Renal pelvis (tissue), 1 donor: ENCODE measurements at regions not wholly inside any gene's neighbourhood (a gene's known extent, or its start where the extent isn't known, plus 50 kb on each side); places are given as distances from the start of the nearest gene placed in this dataset.

Experiments used
- DNase-seq: peaks from one replicate; pipeline ENCODE4 v3.0.0-alpha.2; 2013

DNA sequence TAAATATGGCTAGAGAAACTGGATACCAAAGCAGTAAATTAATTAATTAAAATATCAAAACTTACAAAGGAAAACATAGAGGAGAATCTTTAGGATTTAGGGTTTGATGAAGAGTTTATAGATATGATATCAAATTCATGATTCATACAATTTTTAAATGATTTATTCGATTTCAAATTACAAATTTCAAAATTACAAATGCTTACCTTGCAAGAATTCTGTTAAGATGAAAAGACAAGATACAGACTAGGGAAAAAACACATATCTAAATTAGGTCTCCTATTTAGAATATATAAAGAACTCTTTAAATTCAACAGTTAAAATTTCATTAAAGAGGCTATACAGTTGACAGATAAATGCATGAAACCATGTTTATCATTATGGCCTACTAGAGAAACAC, 930.7 kb downstream of the ZPLD1 start:
- DNase-seq = no peak

DNA sequence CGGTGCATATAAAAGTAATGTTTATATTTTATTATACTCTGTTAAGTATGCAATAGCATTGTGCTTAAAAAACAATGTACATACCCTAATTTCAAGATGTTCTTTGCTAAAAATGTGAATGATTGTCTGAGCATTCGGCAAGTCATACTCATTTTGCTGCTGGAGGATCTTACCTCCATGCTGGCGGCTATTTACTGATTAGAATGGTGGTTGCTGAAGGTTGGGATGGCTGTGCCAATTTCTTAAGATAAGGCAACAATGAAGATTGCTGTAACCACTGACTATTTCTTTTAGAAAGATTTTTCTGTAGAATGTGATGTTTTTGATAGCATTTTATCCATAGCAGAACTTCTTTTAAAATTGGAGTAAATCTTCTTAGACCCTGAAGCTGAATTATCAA, 932.7 kb downstream of the ZPLD1 start:
- DNase-seq = no peak

GRCh38 chr3:103371411-103371810, 936.6 kb downstream of the ZPLD1 start:
- no peak for DNase-seq

DNA sequence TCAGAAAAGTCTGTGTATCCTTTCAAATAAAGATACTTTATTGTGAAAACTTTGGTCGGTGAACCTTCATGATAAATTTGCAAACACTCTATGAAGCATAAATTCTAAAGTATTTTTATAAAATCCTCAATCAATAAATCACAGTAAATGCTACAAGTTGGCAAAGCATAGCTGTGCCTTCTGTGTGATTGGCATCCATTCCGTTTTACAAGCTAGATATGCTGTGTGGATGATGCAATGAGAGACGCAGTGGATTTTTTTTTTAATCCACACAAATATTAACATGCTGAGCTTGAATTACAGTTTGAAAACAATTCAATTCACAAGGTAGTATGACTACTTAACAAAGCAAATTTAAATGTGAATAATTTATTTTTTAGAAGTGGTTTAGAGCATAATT, 937.2 kb downstream of the ZPLD1 start:
- no peak for DNase-seq

- DNase-seq = no peak
Measured at GRCh38 chr3:103380391-103380790, 945.6 kb downstream of the ZPLD1 start.

GRCh38 chr3:103381296-103382079, 946.7 kb downstream of the ZPLD1 start:
- no peak for DNase-seq

- DNase-seq = no peak
Measured at GRCh38 chr3:103385961-103386656, 951.3 kb downstream of the ZPLD1 start.

DNA sequence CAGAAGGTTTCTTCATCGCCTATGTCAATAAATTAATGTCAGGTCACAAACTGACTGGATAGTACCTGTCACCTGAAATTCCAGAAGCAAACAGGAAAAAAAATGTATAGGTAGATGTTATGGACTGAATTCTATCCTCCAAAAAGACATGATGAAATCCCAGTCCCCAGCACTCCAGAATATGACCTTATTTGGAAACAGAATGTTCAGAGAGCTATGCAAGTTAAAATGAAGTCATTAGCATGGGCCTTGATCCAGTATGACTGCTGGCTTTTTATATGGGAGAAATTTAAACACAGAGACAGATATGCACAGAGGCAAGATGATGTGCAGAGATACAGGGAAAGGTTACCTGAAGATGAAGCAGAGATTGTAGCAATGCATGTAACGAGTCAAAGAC, 953.4 kb downstream of the ZPLD1 start:
- no peak for DNase-seq

DNA sequence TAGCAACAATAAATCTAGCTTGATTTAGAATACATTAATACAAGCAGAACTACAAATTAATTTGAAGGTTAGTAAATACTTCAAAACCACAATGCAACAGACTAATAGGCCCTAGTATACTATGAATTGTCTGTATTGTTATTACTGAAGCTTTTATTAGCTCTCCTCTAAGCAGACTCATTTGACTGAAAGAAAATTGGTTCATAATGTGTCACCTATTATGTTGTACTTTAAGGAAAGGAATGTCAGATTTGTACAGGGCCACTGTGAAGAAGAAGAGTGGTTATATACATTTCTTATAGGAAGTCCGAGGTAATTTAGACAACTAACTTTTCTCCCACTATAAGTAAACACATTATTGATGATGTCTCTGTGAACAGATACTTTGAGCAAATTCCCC, 954.5 kb downstream of the ZPLD1 start:
- DNase-seq = no peak

DNA sequence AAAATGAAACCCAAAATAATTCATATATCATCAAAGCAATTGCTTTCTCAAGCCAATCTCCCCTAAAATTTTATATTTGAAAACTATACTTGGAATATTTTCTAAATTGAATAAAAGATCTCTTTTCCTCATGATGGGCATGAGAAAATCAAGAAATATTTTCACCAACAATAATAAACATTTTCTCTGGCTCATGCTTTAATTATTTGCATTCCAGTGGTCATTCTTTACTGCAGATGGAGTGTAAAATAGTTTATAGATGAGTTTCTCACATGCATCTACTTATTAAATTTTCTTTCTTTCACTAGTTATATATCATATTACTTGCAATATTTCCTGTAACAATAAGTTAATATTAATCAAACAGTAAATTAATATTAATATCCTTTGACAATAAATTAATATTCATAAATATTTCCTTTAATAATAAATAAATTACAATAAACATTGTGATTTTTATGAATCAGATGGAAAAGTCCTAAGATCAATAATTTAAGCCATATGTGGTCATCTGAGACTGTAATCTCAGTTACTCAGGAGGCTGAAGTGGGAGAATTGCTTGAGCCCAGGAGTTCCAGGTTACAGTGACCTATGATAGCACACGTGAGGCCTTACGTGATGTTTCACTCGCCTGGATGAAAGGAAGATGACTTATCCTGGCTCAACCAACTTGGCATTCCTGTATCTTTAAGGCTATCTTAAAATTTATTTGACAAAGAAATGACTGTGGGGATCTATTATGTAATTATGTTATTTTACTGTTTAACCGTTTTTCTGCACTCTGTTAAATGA, 958.8 kb downstream of the ZPLD1 start:
- DNase-seq = no peak

DNA sequence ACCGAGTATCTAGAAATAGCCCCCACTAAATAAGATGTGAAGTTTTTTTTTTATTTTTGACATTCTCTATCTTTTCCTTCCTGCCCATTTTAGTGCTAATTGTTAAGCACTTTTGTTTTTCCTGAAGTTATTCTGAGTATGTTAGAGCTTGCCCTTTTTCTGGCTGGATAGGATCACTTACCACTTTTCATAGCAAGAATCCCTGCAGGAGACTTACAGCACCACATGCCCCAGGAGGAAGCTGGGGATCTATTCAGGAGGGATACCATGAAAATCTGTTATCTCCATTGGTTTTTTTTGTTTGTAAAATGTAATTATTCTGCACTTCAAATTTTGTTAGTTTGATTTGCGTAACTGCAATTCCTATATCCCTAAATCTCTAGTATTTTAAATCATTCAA, 968.4 kb downstream of the ZPLD1 start:
- no peak for DNase-seq

DNA sequence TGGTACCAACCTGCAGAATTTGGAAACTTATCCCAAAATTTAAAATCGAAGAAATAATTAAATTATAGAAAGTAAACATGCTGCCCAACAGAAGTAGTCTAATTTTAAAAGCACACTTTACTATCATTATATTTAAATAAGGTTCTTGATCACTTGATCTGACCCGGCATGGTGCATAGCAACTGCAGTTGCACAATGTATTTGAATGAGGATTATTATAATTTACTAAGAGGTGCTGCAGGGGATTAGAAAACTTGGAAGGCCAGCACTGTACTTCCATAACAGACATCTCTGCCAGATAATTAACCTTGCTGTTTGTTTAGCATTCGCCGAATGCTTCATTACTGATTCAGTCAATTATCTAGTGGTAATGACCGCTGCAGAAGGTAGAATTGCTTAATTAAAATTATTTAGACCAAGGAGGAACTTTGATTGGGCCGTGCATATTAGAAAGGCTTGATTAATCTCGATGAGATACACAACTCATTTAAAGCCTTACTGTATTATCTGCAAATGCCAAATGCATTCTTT, 971.6 kb downstream of the ZPLD1 start:
- DNase-seq = no peak

DNA sequence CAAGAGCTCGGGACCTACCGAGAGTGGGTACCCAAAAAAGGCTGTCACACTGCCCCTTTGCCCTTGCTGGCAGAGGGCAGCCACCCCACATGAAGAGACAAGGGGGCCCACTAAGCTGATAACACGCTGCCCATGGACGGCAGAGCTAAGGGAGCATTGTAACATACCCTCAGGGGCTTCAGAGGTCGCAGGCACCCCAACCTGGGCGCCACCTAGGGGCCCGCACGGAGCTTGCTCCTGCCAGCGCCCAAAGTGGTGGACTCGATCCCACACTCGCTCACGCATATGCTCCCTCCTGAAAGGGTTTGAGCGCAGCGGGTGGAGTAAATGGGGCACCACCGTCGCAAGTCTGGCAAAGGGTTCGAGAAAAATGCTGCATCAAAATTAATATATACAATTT, 975.4 kb downstream of the ZPLD1 start:
- DNase-seq = no peak

DNA sequence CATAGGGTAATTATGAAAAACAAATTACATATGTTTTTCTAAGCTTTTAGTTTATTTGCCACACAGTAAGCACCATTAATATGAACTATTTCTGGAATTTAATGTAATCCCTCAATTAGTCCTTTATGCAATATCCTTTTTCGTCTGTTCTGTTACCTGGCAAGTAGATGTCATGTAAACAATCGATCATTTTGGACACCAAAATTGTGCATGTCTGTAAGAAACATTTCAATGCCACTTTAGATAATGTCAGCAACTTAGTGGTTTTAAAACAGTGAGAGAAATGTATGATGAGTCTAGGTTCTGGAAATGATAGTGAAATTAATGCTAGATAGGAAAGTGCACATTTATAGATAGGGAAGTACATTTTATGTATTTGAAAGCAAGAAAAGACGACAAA, 986.6 kb downstream of the ZPLD1 start:
- no peak for DNase-seq

GRCh38 chr3:103437883-103438282, 1003.1 kb downstream of the ZPLD1 start:
- DNase-seq = no peak

GRCh38 chr3:103440539-103441203, 1005.9 kb downstream of the ZPLD1 start:
- DNase-seq = no peak

DNA sequence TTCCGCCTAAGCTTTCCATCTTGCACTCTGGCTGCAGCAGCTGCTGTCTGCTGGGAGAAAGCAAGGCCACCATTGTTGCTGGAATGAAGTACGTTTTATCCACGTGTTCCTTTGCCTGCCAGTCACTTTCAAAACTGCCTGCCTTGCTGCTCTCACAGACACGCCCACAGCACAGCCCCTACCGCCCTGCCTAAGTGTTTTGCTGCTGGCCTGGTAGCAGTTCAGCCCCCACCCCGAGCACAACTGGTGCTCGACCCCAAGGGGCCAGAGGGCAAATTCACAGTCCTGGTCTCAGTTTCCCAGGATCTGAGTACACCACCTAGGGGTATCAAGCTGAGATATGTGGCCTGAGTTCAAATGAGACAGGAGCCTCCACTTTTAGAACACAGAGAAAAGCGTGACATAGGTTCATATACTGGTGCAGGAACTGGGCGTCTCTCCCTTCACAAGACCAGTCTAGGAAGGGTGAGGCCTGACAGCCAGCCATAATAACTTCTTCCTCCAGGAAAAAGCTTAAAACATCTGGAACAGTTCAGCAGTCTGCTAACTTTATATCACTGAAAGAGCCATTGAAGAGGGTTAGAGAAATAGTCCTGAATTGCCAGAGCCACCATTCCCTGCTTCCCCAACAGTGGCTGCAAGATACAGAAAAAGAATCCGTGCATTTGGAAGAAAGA, 1012.3 kb downstream of the ZPLD1 start:
- no peak for DNase-seq

DNA sequence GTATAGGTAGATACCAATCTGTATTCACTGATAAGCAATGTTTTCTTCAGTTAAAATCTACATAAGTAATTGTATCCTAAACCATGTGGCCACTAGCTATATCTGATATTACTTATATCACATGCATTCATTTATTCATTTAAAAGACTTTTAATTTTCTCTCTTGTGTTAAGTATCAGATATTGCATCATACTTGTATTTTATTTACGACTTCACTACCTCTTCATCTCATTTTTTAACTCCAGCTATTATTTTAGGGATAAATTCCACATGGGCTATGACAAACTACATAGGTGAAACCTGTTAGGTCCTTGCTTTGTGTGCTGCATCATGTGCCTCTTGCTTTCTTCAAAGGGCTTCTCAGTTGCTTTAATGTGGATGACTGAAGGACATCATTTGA, 1018.3 kb downstream of the ZPLD1 start:
- no peak for DNase-seq

DNA sequence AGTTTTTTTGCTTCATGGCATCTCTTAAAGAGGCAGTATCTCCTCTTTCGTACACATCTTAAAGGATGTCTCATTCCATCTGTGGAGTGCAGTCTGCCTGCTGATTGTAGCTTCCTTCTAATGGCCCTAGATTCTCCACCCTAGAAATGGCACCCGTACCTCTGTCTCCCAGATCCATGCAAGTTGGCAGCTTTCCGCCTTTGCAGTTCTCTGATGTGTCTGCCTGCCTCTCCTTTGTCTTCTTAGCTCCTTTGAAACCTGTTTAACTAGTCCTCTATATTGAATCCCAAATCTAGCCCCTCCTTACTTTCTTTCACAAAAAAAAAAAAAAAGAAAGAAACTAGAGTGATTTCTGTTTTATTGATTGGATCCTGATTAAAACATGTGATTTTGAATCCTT, 1025.0 kb downstream of the ZPLD1 start:
- no peak for DNase-seq

- no peak for DNase-seq
Measured at GRCh38 chr3:103470498-103470897, 1035.7 kb downstream of the ZPLD1 start.

GRCh38 chr3:103494011-103494410, 1059.2 kb downstream of the ZPLD1 start:
- no peak for DNase-seq
